Endothelial cell (in vitro differentiated cells): ENCODE measurements at regions not wholly inside any gene's neighbourhood (a gene's known extent, or its start where the extent isn't known, plus 50 kb on each side); places are given as distances from the start of the nearest gene placed in this dataset.

Experiments used
- DNase-seq: peaks from one replicate; pipeline ENCODE4 v3.0.0; 2021; ENCODE audit warnings: low spot score
- H3K27ac Mint-ChIP-seq: one replicate; pipeline ENCODE4 v1.8.0; 2021; ENCODE audit warnings: mixed read lengths, inconsistent platforms; ENCODE audit not compliant: unreplicated experiment
- H3K27me3 Mint-ChIP-seq: one replicate; pipeline ENCODE4 v1.8.0; 2021; ENCODE audit warnings: mild to moderate bottlenecking, moderate library complexity, mixed read lengths, inconsistent platforms; ENCODE audit not compliant: unreplicated experiment
- H3K36me3 Mint-ChIP-seq: one replicate; pipeline ENCODE4 v1.8.0; 2021; ENCODE audit warnings: mild to moderate bottlenecking, low read depth, mixed read lengths, inconsistent platforms; ENCODE audit not compliant: unreplicated experiment
- H3K4me1 Mint-ChIP-seq: one replicate; pipeline ENCODE4 v1.8.0; 2021; ENCODE audit warnings: mild to moderate bottlenecking, mixed read lengths, inconsistent platforms; ENCODE audit not compliant: unreplicated experiment
- H3K4me3 Mint-ChIP-seq: one replicate; pipeline ENCODE4 v1.8.0; 2021; ENCODE audit warnings: mild to moderate bottlenecking, mixed read lengths, inconsistent platforms; ENCODE audit not compliant: unreplicated experiment
- H3K9me3 Mint-ChIP-seq: one replicate; pipeline ENCODE4 v1.8.0; 2021; ENCODE audit warnings: mixed read lengths, inconsistent platforms; ENCODE audit not compliant: unreplicated experiment
- TF ChIP-seq, protein P1 (sequence below): fragments of 200-600 bp; sonication (generic); IDR thresholded peaks from one replicate; pipeline ENCODE4 v1.5.0; 2021; ENCODE audit warnings: antibody characterized with exemption; ENCODE audit not compliant: unreplicated experiment

DNA sequence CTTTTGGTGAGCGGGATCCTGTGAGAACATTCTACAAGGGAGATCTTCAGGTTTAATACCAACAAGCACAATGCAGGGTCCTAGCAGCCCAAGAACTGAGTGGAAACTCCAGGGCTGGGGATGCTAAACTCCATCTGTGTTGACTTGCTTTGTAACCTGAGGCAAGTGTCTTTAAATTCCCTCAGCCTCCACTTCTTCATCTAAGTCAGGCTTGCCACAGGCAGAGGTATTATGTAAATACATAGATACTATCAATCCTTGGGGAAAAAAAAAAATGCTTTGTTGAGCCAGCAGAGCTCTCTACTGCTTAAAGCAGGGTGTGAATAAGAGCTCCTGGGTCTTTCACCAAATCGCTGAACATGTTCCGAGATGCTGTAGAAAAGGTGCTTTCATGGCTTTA is 114.2 kb upstream of the PHACTR1 start:
- no peak for DNase-seq
- TF ChIP-seq, protein P1, sequence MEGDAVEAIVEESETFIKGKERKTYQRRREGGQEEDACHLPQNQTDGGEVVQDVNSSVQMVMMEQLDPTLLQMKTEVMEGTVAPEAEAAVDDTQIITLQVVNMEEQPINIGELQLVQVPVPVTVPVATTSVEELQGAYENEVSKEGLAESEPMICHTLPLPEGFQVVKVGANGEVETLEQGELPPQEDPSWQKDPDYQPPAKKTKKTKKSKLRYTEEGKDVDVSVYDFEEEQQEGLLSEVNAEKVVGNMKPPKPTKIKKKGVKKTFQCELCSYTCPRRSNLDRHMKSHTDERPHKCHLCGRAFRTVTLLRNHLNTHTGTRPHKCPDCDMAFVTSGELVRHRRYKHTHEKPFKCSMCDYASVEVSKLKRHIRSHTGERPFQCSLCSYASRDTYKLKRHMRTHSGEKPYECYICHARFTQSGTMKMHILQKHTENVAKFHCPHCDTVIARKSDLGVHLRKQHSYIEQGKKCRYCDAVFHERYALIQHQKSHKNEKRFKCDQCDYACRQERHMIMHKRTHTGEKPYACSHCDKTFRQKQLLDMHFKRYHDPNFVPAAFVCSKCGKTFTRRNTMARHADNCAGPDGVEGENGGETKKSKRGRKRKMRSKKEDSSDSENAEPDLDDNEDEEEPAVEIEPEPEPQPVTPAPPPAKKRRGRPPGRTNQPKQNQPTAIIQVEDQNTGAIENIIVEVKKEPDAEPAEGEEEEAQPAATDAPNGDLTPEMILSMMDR, result no peak
- H3K27me3 Mint-ChIP-seq, result no peaks in the 10 kb centered on the region
- H3K27ac Mint-ChIP-seq, result no peak overlapping the region
- peaks cover 23% of the 10 kb centered on the region for H3K4me1 Mint-ChIP-seq
- H3K9me3 Mint-ChIP-seq, result no peaks in the 10 kb centered on the region
- H3K36me3 Mint-ChIP-seq, result no peaks in the 10 kb centered on the region
- no peak overlapping the region for H3K4me3 Mint-ChIP-seq

DNA sequence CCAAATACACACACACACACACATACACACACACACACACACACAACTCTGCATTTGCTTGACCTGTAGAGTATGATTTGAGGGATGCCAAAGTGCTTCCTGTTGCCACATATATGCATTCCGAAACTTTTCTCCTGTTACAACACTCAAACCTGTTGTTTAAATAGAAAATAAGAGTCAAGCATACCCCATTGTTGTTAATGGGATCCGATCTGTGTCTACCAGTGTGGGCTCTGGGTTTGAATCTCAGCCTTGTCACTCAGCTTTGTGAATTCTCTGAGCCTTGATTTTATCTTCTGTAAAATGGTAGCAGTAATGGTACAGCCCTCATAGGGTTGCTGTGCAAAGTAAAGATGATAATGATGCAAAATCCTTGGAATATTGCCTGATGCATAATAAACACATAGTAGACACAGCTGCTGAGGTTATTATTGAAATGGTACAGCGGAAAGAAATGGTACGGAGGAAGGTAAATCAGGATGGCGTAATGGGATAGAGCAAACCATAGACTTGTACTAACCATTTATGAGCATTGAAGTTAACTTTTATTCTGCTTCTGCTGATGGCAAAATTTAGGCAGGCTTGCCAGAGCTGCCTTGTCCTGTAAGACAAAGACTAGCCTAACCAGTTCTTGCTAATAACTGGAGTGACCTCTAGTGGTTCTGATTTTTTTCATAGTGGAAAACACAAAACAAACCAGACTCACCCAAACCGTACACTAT is 113.5 kb upstream of the PHACTR1 start:
- TF ChIP-seq, protein P1, result peak; percentile 53
- H3K4me3 Mint-ChIP-seq, result no peak overlapping the region
- peaks cover 23% of the 10 kb centered on the region for H3K4me1 Mint-ChIP-seq
- DNase-seq, result no peak
- no peaks in the 10 kb centered on the region for H3K9me3 Mint-ChIP-seq
- H3K27me3 Mint-ChIP-seq, result no peaks in the 10 kb centered on the region
- no peak overlapping the region for H3K27ac Mint-ChIP-seq
- H3K36me3 Mint-ChIP-seq, result no peaks in the 10 kb centered on the region

DNA sequence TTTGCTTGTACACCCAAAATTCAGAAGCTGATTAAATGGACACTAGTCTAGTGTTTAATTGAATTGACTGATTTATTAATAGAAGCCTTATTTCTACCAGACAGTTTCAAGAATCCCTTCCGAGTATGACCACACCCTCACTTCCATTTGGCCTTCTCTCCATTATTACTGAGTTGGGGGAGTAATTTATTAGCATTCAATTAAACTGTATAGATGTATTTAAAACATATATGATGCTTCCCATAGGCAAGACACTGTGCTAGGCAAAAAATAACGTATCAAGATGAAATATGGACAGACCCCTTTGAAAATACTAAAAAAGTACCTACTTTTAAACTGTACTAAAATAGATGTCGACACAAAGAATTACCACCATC is 112.9 kb upstream of the PHACTR1 start:
- H3K36me3 Mint-ChIP-seq, result no peaks in the 10 kb centered on the region
- DNase-seq, result no peak
- no peak overlapping the region for H3K4me3 Mint-ChIP-seq
- H3K27me3 Mint-ChIP-seq, result no peaks in the 10 kb centered on the region
- no peak overlapping the region for H3K27ac Mint-ChIP-seq
- TF ChIP-seq, protein P1, result no peak
- no peaks in the 10 kb centered on the region for H3K9me3 Mint-ChIP-seq
- peaks cover 29% of the 10 kb centered on the region for H3K4me1 Mint-ChIP-seq

DNA sequence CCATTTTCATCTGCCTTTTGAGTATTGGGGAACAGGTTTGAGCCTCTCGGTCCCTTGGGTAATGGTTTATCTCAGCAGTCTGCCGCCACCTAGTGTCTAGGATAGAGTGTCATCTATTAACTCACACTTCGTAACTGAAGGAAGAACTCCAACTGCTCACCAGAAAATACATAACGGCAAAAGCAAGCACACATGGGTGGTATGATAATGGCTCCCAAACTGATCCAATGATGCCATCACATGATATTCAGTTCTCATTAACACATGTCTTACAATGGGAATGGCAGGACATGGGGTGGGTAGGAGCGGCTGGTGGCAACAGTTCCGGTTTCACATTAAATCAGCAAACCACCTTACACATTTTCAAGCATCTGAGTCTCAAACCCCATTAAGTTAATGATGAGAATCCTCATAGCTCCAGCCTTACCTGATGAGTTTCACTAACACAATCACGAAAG is 110.7 kb upstream of the PHACTR1 start:
- no peak overlapping the region for H3K27ac Mint-ChIP-seq
- H3K4me3 Mint-ChIP-seq, result no peak overlapping the region
- H3K4me1 Mint-ChIP-seq, result peaks cover 25% of the 10 kb centered on the region
- no peaks in the 10 kb centered on the region for H3K36me3 Mint-ChIP-seq
- peak; percentile 60 for DNase-seq
- H3K9me3 Mint-ChIP-seq, result no peaks in the 10 kb centered on the region
- TF ChIP-seq, protein P1, result peak; percentile 61
- H3K27me3 Mint-ChIP-seq, result no peaks in the 10 kb centered on the region

DNA sequence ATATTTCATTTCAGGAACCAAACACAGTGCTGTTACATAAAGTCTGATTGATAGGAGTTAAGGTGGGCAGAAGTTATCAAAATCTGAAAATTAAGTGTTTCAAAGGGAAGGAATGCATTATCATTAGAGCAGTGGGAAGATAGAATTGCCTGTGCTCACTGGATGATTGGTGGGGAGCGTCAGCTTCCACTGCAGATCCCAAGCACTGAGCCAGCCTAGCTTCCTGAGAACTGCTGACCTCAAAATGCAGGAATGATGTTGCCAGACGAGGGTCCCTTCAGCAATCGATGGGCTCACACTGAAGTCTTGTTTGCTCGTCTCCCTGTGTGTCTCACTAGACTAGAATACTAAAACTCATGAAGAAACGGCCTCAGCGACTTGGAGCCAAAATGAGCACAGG is 110.0 kb upstream of the PHACTR1 start:
- Mint-ChIP-seq H3K4me3 (no peak overlapping the region), H3K27ac (no peak overlapping the region), H3K36me3 (no peaks in the 10 kb centered on the region), H3K27me3 (no peaks in the 10 kb centered on the region), H3K4me1 (peaks cover 23% of the 10 kb centered on the region), H3K9me3 (no peaks in the 10 kb centered on the region)
- TF ChIP-seq, protein P1, result no peak
- no peak for DNase-seq
